ENCODE measurements at regions not wholly inside any gene's neighbourhood (a gene's known extent, or its start where the extent isn't known, plus 50 kb on each side); places are given as distances from the start of the nearest gene placed in this dataset.

GRCh38 chr16:5858180-5858579 lies 760.6 kb upstream of the EEF2KMT start:
- no peaks in the 10 kb centered on the region for H3K36me3 ChIP-seq (ENCODE audit: insufficient read depth)
- no peak overlapping the region for H3K27ac ChIP-seq (ENCODE audit: low read depth)
- H3F3A ChIP-seq (replicated peaks; ENCODE audit: low read depth) = no peaks in the 10 kb centered on the region
- H3K27me3 ChIP-seq (ENCODE audit: insufficient read depth) = no peaks in the 10 kb centered on the region
- no peak overlapping the region for H3K27ac Mint-ChIP-seq
- DNase-seq (ENCODE audit: low spot score) = no peak
- H4K20me1 ChIP-seq (replicated peaks; ENCODE audit: insufficient read depth) = no peaks in the 10 kb centered on the region
- no peak overlapping the region for H3K4me2 ChIP-seq
- H3K9me3 Mint-ChIP-seq = no peaks in the 10 kb centered on the region
- no peak overlapping the region for H3K4me3 ChIP-seq
- H3K9me2 ChIP-seq (ENCODE audit: insufficient read depth) = peaks cover 3% of the 10 kb centered on the region; the same call in 1 of the 2 replicates
- no peak overlapping the region for H3K4me3 Mint-ChIP-seq
- H3K4me1 ChIP-seq (ENCODE audit: insufficient read depth) = no peaks in the 10 kb centered on the region
- H3K27me3 Mint-ChIP-seq (ENCODE audit: insufficient read depth, low read depth, poor library complexity) = no peaks in the 10 kb centered on the region
- TF ChIP-seq ZNF114 (CRISPR knock-in tag; IDR thresholded peaks at IDR 0.05) (no peak), EZH2 (IDR thresholded peaks at IDR 0.05; ENCODE audit: low read depth, unreplicated experiment) (no peak), NANOG (IDR thresholded peaks at IDR 0.05; ENCODE audit: borderline replicate concordance) (no peak), POLR2AphosphoS5 (IDR thresholded peaks at IDR 0.05; ENCODE audit: low read depth) (no peak), CTCF (conservative IDR thresholded peaks at IDR 0.05; ENCODE audit: low read depth in 2 of 2) (no peak), REST (IDR thresholded peaks at IDR 0.05; ENCODE audit: unreplicated experiment) (no peak), STAT1 (IDR thresholded peaks at IDR 0.05; ENCODE audit: unreplicated experiment) (no peak), ZNF462 (CRISPR knock-in tag; IDR thresholded peaks at IDR 0.05) (no peak), CREB1 (CRISPR knock-in tag; IDR thresholded peaks at IDR 0.05; ENCODE audit: low read depth) (no peak), ZNF331 (CRISPR knock-in tag; IDR thresholded peaks at IDR 0.05; ENCODE audit: low read depth) (no peak), EZH2phosphoT487 (IDR thresholded peaks at IDR 0.05; ENCODE audit: unreplicated experiment) (no peak), JUNB (IDR thresholded peaks at IDR 0.05; ENCODE audit: unreplicated experiment) (no peak)
- TF ChIP-seq, protein P1, sequence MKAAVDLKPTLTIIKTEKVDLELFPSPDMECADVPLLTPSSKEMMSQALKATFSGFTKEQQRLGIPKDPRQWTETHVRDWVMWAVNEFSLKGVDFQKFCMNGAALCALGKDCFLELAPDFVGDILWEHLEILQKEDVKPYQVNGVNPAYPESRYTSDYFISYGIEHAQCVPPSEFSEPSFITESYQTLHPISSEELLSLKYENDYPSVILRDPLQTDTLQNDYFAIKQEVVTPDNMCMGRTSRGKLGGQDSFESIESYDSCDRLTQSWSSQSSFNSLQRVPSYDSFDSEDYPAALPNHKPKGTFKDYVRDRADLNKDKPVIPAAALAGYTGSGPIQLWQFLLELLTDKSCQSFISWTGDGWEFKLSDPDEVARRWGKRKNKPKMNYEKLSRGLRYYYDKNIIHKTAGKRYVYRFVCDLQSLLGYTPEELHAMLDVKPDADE (IDR thresholded peaks at IDR 0.05) = no peak
- H3K4me1 Mint-ChIP-seq = peaks cover 26% of the 10 kb centered on the region
- H2AFZ ChIP-seq = no peak overlapping the region
- no peak for ATAC-seq
- no peaks in the 10 kb centered on the region for H3K79me2 ChIP-seq (replicated peaks; ENCODE audit: insufficient read depth)
- H3K36me3 Mint-ChIP-seq (ENCODE audit: low read depth) = no peaks in the 10 kb centered on the region; the same call in 2 of the 3 replicates
